ENCODE measurements at regions not wholly inside any gene's neighbourhood (a gene's known extent, or its start where the extent isn't known, plus 50 kb on each side); places are given as distances from the start of the nearest gene placed in this dataset.
A peak's percentile ranks its signal among the peaks of the same experiment; 100 is the strongest.
"Not testable (repeated sequence)": the region's sequence is repeated elsewhere in the genome, so short reads cannot be mapped to it uniquely, and the experiment has no call there.

GRCh38 chr14:106766551-106767277 is 1240.3 kb downstream of the TMEM121 start:
- DNase-seq, result not testable (repeated sequence)

- DNase-seq, result not testable (repeated sequence)
These were observed 1241.8 kb downstream of the TMEM121 start for GRCh38 chr14:106768230-106768629.

- DNase-seq, result not testable (repeated sequence)
These were observed 1242.8 kb downstream of the TMEM121 start for GRCh38 chr14:106768972-106769700.

- not testable (repeated sequence) for DNase-seq
These were observed 1243.8 kb downstream of the TMEM121 start for GRCh38 chr14:106770158-106770672.

- DNase-seq, result peak in 1 of 3 experiments; percentile 26
These were observed 1248.6 kb downstream of the TMEM121 start for GRCh38 chr14:106774889-106775480.

- DNase-seq, result no peak
These were observed 1250.1 kb downstream of the TMEM121 start for GRCh38 chr14:106776395-106776983.

GRCh38 chr14:106778986-106779385 is 1252.6 kb downstream of the TMEM121 start:
- DNase-seq, result no peak

- no peak for DNase-seq
These were observed 1260.3 kb downstream of the TMEM121 start for GRCh38 chr14:106786697-106787096.

GRCh38 chr14:106787626-106788025 is 1261.2 kb downstream of the TMEM121 start:
- no peak for DNase-seq

GRCh38 chr14:106788534-106788933 is 1262.2 kb downstream of the TMEM121 start:
- DNase-seq, result no peak

GRCh38 chr14:106789318-106789717 is 1262.9 kb downstream of the TMEM121 start:
- DNase-seq, result no peak

GRCh38 chr14:106790189-106791036 is 1264.0 kb downstream of the TMEM121 start:
- DNase-seq, result peak; percentile 16 to 87 (median 41)

GRCh38 chr14:106792543-106792942 is 1266.2 kb downstream of the TMEM121 start:
- DNase-seq, result no peak

- DNase-seq, result not testable (repeated sequence)
These were observed 1271.8 kb downstream of the TMEM121 start for GRCh38 chr14:106798166-106798565.

- DNase-seq, result peak in 2 of 3 experiments; percentile 8 to 9
These were observed 1276.3 kb downstream of the TMEM121 start for GRCh38 chr14:106802413-106803364.

GRCh38 chr14:106803379-106803778 is 1277.0 kb downstream of the TMEM121 start:
- peak in 1 of 3 experiments; percentile 11 for DNase-seq

GRCh38 chr14:106807493-106807892 is 1281.1 kb downstream of the TMEM121 start:
- no peak for DNase-seq

GRCh38 chr14:106808458-106808857 is 1282.1 kb downstream of the TMEM121 start:
- no peak for DNase-seq

- DNase-seq, result no peak
These were observed 1282.5 kb downstream of the TMEM121 start for GRCh38 chr14:106808907-106809306.

- DNase-seq, result no peak
These were observed 1283.2 kb downstream of the TMEM121 start for GRCh38 chr14:106809615-106810014.

GRCh38 chr14:106810168-106810567 is 1283.8 kb downstream of the TMEM121 start:
- DNase-seq, result not testable (repeated sequence)
